DND-41 (cell line): ENCODE measurements at regions not wholly inside any gene's neighbourhood (a gene's known extent, or its start where the extent isn't known, plus 50 kb on each side); places are given as distances from the start of the nearest gene placed in this dataset.

Experiments used
- CTCF ChIP-seq: IDR thresholded peaks from 2 replicates; pipeline ENCODE4 v1.5.1; 2012; ENCODE audit warnings: borderline replicate concordance, low read length, moderate library complexity, mild to moderate bottlenecking; ENCODE audit not compliant: poor library complexity, severe bottlenecking; ENCODE audit errors: extremely low read depth
- EZH2 ChIP-seq: IDR thresholded peaks from 3 replicates; pipeline ENCODE4 v1.6.1; 2012; ENCODE audit warnings: borderline replicate concordance, low read depth, mild to moderate bottlenecking, moderate library complexity, low read length, inconsistent platforms; ENCODE audit not compliant: severe bottlenecking

GRCh38 chr16:65933703-65934102 lies 432.8 kb upstream of the CDH5 start:
- no peak for TF ChIP-seq CTCF
- no peak for TF ChIP-seq EZH2
